ENCODE measurements at regions not wholly inside any gene's neighbourhood (a gene's known extent, or its start where the extent isn't known, plus 50 kb on each side); places are given as distances from the start of the nearest gene placed in this dataset.

GRCh38 chr10:83656924-83657323, 482.4 kb upstream of the GHITM start:
- Mint-ChIP-seq H3K4me1 (ENCODE audit: low read depth) (no peaks in the 10 kb centered on the region), H3K4me3 (no peak overlapping the region), H3K27me3 (ENCODE audit: insufficient read depth) (no peaks in the 10 kb centered on the region), H3K9me3 (peaks cover 36% of the 10 kb centered on the region), H3K36me3 (ENCODE audit: low read depth) (no peaks in the 10 kb centered on the region), H3K27ac (no peak overlapping the region)
- DNase-seq = no peak
- TF ChIP-seq CTCF (IDR thresholded peaks at IDR 0.05) = no peak

GRCh38 chr10:83657487-83657886, 481.8 kb upstream of the GHITM start:
- Mint-ChIP-seq H3K27ac (no peak overlapping the region), H3K4me3 (no peak overlapping the region), H3K4me1 (ENCODE audit: low read depth) (no peaks in the 10 kb centered on the region), H3K36me3 (ENCODE audit: low read depth) (no peaks in the 10 kb centered on the region), H3K9me3 (peaks cover 35% of the 10 kb centered on the region), H3K27me3 (ENCODE audit: insufficient read depth) (no peaks in the 10 kb centered on the region)
- DNase-seq = no peak
- no peak for TF ChIP-seq CTCF (IDR thresholded peaks at IDR 0.05)

- Mint-ChIP-seq H3K9me3 (peaks cover 33% of the 10 kb centered on the region), H3K4me1 (ENCODE audit: low read depth) (no peaks in the 10 kb centered on the region), H3K27ac (no peak overlapping the region), H3K4me3 (no peak overlapping the region), H3K36me3 (ENCODE audit: low read depth) (no peaks in the 10 kb centered on the region), H3K27me3 (ENCODE audit: insufficient read depth) (peaks cover 1% of the 10 kb centered on the region; the same call in 1 of the 2 replicates)
- no peak for TF ChIP-seq CTCF (IDR thresholded peaks at IDR 0.05)
- DNase-seq = no peak
These were observed 475.4 kb upstream of the GHITM start for GRCh38 chr10:83663918-83664317.

- Mint-ChIP-seq H3K27ac (no peak overlapping the region), H3K4me1 (ENCODE audit: low read depth) (no peaks in the 10 kb centered on the region), H3K4me3 (no peak overlapping the region)
These were observed 472.5 kb upstream of the GHITM start for GRCh38 chr10:83666762-83667161.

GRCh38 chr10:83667594-83667993, 471.7 kb upstream of the GHITM start:
- Mint-ChIP-seq H3K36me3 (ENCODE audit: low read depth) (no peaks in the 10 kb centered on the region), H3K4me1 (ENCODE audit: low read depth) (no peaks in the 10 kb centered on the region), H3K27me3 (ENCODE audit: insufficient read depth) (peaks cover 1% of the 10 kb centered on the region; the same call in 1 of the 2 replicates), H3K4me3 (no peak overlapping the region), H3K9me3 (peaks cover 37% of the 10 kb centered on the region), H3K27ac (no peak overlapping the region)
- TF ChIP-seq CTCF (IDR thresholded peaks at IDR 0.05) = no peak
- no peak for DNase-seq

More at GRCh38 chr10:83666762-83667161, 472.5 kb upstream of the GHITM start:
- TF ChIP-seq CTCF (IDR thresholded peaks at IDR 0.05) = no peak
- Mint-ChIP-seq H3K9me3 (peaks cover 33% of the 10 kb centered on the region), H3K27me3 (ENCODE audit: insufficient read depth) (peaks cover 1% of the 10 kb centered on the region; the same call in 1 of the 2 replicates), H3K36me3 (ENCODE audit: low read depth) (no peaks in the 10 kb centered on the region)
- DNase-seq = no peak

- peaks cover 1% of the 10 kb centered on the region; the same call in 1 of the 2 replicates for H3K27me3 Mint-ChIP-seq (ENCODE audit: insufficient read depth)
- TF ChIP-seq CTCF (IDR thresholded peaks at IDR 0.05) = no peak
- no peak overlapping the region for H3K4me3 Mint-ChIP-seq
- DNase-seq = no peak
- H3K9me3 Mint-ChIP-seq = peaks cover 18% of the 10 kb centered on the region
- H3K36me3 Mint-ChIP-seq (ENCODE audit: low read depth) = no peaks in the 10 kb centered on the region
- no peak overlapping the region for H3K27ac Mint-ChIP-seq
- no peaks in the 10 kb centered on the region for H3K4me1 Mint-ChIP-seq (ENCODE audit: low read depth)
These were observed 466.0 kb upstream of the GHITM start for GRCh38 chr10:83673316-83673715.
